Gastroesophageal sphincter (tissue), 4 donors: ENCODE measurements at regions not wholly inside any gene's neighbourhood (a gene's known extent, or its start where the extent isn't known, plus 50 kb on each side); places are given as distances from the start of the nearest gene placed in this dataset.

ENCODE experiments used
- ATAC-seq: fragments of 150-250 bp; one replicate; pipeline ENCODE4 v1.9.1; 2016; ENCODE audit warnings: mild to moderate bottlenecking, moderate library complexity
- H3K27ac ChIP-seq, 4 donors: fragments of 200-600 bp; sonication (generic) in 3 of 4; 1 replicate in 3 of 4; 2 replicates in 1 of 4; pipeline ENCODE4 v1.5.1; 2016 to 2019
- H3K27me3 ChIP-seq: fragments of 200-600 bp; sonication (generic); one replicate; pipeline ENCODE4 v1.5.1; 2019
- H3K36me3 ChIP-seq, 2 donors: fragments of 200-600 bp; sonication (generic); one replicate each; pipeline ENCODE4 v1.5.1; 2019; ENCODE audit warnings: control low read depth in 1 of 2
- H3K4me1 ChIP-seq, 3 donors: fragments of 200-600 bp; sonication (generic); 1 replicate in 2 of 3; 2 replicates in 1 of 3; pipeline ENCODE4 v1.5.1; 2016 to 2019; ENCODE audit warnings: control low read depth in 2 of 3
- H3K4me3 ChIP-seq, 2 donors: fragments of 200-600 bp; sonication (generic); one replicate each; pipeline ENCODE4 v1.5.1; 2019; ENCODE audit warnings: mild to moderate bottlenecking in 1 of 2, moderate library complexity in 1 of 2
- H3K9me3 ChIP-seq, 3 donors: fragments of 200-600 bp; sonication (generic); one replicate each; pipeline ENCODE4 v1.5.1; 2017 to 2019; ENCODE audit warnings: control low read depth in 2 of 3
- CTCF ChIP-seq, 4 experiments: fragments of 200-600 bp in 2 of 4; fragments of 450-650 bp in 2 of 4; sonication (generic) in 1 of 4; IDR thresholded peaks; one replicate each; pipeline ENCODE4 v1.5.1; 2017 to 2019; ENCODE audit warnings: antibody characterized with exemption in 4 of 4, mild to moderate bottlenecking in 2 of 4, moderate library complexity in 2 of 4
- EP300 ChIP-seq: sonication (generic); formaldehyde crosslinking; IDR thresholded peaks from one replicate; pipeline ENCODE4 v1.6.1; 2017; ENCODE audit warnings: antibody characterized with exemption, mild to moderate bottlenecking
- POLR2A ChIP-seq, 2 donors: fragments of 450-650 bp; IDR thresholded peaks; one replicate each; pipeline ENCODE4 v1.6.1; 2017; ENCODE audit warnings: antibody characterized with exemption in 2 of 2, mild to moderate bottlenecking in 2 of 2, moderate library complexity in 1 of 2
- POLR2AphosphoS5 ChIP-seq: sonication (generic); formaldehyde crosslinking; IDR thresholded peaks from one replicate; pipeline ENCODE4 v1.6.1; 2017; ENCODE audit warnings: antibody characterized with exemption
- WGBS, 2 donors: methylation state at CpG; one replicate each; pipeline ENCODE4 v1.1.5; 2018; ENCODE audit warnings: low coverage in 1 of 2; 5-methylcytosine and 5-hydroxymethylcytosine counted together

- H3K27ac ChIP-seq = no peak overlapping the region
- H3K27me3 ChIP-seq = peaks cover 16% of the 10 kb centered on the region
- 50 to 60% methylated on average over 1 to 2 of the region's 11 CpGs for WGBS, 2 donors
- no peak for TF ChIP-seq POLR2A (IDR thresholded peaks at IDR 0.05)
- TF ChIP-seq CTCF (IDR thresholded peaks at IDR 0.05) = no peak
- TF ChIP-seq EP300 = no peak
- no peak for TF ChIP-seq POLR2AphosphoS5
- no peaks in the 10 kb centered on the region for H3K36me3 ChIP-seq
- H3K4me1 ChIP-seq = no peaks in the 10 kb centered on the region
- H3K9me3 ChIP-seq = peaks cover 0 to 10% (median 0%) of the 10 kb centered on the region in 3 donors
- H3K4me3 ChIP-seq = no peak overlapping the region
- no peak for ATAC-seq
Observed at GRCh38 chr3:127096256-127097071, 96.5 kb upstream of the PRR23E start.

GRCh38 chr3:127097072-127097405 is 95.9 kb upstream of the PRR23E start:
- Histone ChIP-seq H3K9me3 (peaks cover 0 to 10% (median 0%) of the 10 kb centered on the region in 3 donors), H3K27ac (no peak overlapping the region), H3K4me1 (no peaks in the 10 kb centered on the region), H3K36me3 (no peaks in the 10 kb centered on the region), H3K27me3 (peaks cover 18% of the 10 kb centered on the region), H3K4me3 (no peak overlapping the region)
- TF ChIP-seq POLR2AphosphoS5 (no peak), CTCF (IDR thresholded peaks at IDR 0.05) (no peak), EP300 (no peak), POLR2A (IDR thresholded peaks at IDR 0.05) (no peak)
- 76% methylated on average over 2 of the region's 4 CpGs; no CpG with 5 or more reads in 1 of the 2 donors for WGBS, 2 donors
- no peak for ATAC-seq

GRCh38 chr3:127097481-127097880 is 95.5 kb upstream of the PRR23E start:
- TF ChIP-seq EP300 (no peak), POLR2AphosphoS5 (no peak), CTCF (IDR thresholded peaks at IDR 0.05) (no peak), POLR2A (IDR thresholded peaks at IDR 0.05) (no peak)
- no CpG with 5 or more reads among the region's 3 CpGs for WGBS, 2 donors
- H3K27ac ChIP-seq = no peak overlapping the region
- no peak for ATAC-seq
- no peaks in the 10 kb centered on the region for H3K36me3 ChIP-seq
- H3K4me3 ChIP-seq = no peak overlapping the region
- peaks cover 0 to 10% (median 0%) of the 10 kb centered on the region in 3 donors for H3K9me3 ChIP-seq
- H3K4me1 ChIP-seq = no peaks in the 10 kb centered on the region
- H3K27me3 ChIP-seq = peaks cover 20% of the 10 kb centered on the region

- TF ChIP-seq POLR2AphosphoS5 = no peak
- TF ChIP-seq CTCF (IDR thresholded peaks at IDR 0.05) = no peak
- TF ChIP-seq EP300 = no peak
- no peak for TF ChIP-seq POLR2A (IDR thresholded peaks at IDR 0.05)
- 82% methylated on average over 2 to 3 of the region's 3 CpGs for WGBS, 2 donors
- Histone ChIP-seq H3K4me1 (no peaks in the 10 kb centered on the region), H3K27me3 (peaks cover 27% of the 10 kb centered on the region), H3K36me3 (no peaks in the 10 kb centered on the region), H3K4me3 (no peak overlapping the region), H3K27ac (no peak overlapping the region), H3K9me3 (peaks cover 0 to 10% (median 0%) of the 10 kb centered on the region in 3 donors)
- ATAC-seq = no peak
Observed at GRCh38 chr3:127099982-127100381, 92.9 kb upstream of the PRR23E start.
